ENCODE measurements at regions not wholly inside any gene's neighbourhood (a gene's known extent, or its start where the extent isn't known, plus 50 kb on each side); places are given as distances from the start of the nearest gene placed in this dataset.

- DNase-seq (ENCODE audit: low read depth), result no peak
Measured at GRCh38 chr22:27689664-27690063, 111.9 kb downstream of the MN1 start.

DNA sequence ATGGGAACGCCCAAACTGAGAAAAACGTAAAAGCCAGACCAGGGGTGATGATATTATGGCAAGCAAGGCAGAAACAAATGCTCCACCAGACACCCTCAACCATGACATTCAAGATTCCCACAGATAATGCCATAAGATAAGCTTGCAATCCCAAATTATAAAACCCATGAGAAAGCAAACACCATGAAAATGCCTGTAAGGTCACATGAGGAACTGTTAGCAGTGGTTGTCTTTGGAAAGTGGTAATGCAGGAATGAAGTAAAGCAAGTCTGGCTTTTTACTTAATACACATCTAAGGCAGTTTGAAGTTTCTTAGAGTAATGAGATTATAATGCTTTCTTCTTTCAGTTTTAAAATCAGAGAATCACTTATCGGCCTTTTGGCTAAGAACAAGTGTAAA lies 111.0 kb downstream of the MN1 start:
- no peak for DNase-seq (ENCODE audit: low read depth)

DNA sequence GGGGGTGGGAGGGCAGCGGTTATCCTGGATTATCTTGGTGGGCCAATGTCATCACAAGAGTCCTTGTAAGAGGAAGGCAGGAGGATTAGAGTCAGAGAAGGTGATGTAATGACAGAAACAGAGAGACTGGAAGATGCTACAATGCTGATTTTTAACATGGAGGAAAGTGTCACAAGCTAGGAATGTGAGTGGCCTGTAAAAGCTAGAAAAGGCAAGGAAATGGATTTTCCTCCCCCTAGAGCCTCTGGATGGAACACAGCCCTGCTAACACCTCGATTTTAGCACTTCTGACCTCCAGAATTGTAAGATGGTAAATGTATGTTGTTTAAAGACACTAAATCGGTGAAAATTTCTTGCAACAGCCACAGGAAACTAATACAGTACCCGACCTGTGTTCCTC lies 109.3 kb downstream of the MN1 start:
- DNase-seq (ENCODE audit: low read depth), result no peak

DNA sequence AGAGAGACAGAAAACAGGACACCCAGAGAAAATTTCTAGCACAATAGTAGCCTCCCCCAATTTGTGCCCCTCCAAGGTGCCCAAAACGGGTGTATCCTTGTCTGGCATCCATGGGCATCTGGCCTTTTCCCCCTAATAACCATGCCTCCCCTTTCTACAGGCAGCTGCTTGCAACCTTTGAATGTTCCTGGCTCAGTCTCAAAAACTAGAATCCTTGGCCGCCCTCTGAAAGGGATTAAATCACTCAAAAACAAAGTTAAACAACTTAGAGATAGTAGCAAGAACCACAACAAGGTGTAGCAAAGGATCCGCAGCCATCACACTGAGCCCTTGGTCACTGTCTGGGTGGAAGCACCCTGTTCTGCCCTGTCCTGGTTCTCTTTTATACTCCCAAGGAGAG lies 105.6 kb downstream of the MN1 start:
- DNase-seq (ENCODE audit: low read depth), result no peak

DNA sequence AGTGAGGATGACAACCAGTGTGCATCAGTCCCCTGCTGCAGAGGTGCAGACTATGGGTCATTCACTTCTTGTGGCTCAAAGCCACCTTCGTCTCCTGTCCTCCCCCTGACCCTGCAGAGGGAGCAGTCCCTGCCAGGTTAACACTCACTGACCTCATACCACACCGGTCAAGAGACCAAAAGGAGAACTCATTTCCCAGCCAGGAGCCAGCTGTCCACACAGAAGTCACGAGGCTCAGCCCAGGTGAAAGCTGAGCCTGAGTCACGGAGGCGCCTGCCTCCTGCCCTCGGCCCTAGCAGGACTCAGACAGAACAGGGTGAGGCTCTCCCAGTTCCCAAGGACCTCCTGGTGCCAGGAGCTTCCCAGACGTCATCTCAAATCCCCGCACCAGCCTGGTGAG lies 103.7 kb downstream of the MN1 start:
- no peak for DNase-seq (ENCODE audit: low read depth)

All from fibroblast of the conjunctiva (primary cell).